ENCODE measurements at regions not wholly inside any gene's neighbourhood (a gene's known extent, or its start where the extent isn't known, plus 50 kb on each side); places are given as distances from the start of the nearest gene placed in this dataset.

DNA sequence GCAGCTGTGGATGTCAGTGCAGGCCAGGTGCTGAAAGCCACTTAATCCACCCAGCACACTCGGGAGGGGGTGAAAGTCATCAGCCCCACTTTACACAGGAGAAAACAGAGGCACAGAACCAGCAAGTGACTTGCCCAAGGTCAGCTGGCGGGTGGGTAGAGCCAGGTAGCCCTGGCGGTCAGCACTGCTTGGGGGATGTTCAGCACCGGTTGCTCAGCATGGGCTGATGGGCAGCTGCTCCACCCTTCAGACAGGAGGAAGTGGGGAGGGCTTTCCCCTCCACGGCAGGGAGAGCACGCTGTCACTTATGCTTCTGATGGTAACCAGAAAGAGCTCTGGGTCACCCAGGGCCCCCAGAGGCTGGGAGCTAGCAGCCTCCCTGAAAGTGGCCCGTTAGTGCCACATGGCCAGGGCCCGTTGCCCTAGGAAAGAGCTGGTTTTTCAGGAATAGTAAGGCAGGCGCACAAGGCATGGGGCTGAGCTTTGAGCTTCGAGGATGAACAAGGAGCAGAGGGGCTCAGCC, 417.9 kb downstream of the CTTN start:
- no peak overlapping the region for H3K4me3 Mint-ChIP-seq (ENCODE audit: unreplicated experiment)
- DNase-seq (ENCODE audit: low spot score): no peak
- no peaks in the 10 kb centered on the region for H3K36me3 Mint-ChIP-seq (ENCODE audit: low read depth)
- TF ChIP-seq, protein P1, sequence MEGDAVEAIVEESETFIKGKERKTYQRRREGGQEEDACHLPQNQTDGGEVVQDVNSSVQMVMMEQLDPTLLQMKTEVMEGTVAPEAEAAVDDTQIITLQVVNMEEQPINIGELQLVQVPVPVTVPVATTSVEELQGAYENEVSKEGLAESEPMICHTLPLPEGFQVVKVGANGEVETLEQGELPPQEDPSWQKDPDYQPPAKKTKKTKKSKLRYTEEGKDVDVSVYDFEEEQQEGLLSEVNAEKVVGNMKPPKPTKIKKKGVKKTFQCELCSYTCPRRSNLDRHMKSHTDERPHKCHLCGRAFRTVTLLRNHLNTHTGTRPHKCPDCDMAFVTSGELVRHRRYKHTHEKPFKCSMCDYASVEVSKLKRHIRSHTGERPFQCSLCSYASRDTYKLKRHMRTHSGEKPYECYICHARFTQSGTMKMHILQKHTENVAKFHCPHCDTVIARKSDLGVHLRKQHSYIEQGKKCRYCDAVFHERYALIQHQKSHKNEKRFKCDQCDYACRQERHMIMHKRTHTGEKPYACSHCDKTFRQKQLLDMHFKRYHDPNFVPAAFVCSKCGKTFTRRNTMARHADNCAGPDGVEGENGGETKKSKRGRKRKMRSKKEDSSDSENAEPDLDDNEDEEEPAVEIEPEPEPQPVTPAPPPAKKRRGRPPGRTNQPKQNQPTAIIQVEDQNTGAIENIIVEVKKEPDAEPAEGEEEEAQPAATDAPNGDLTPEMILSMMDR (IDR thresholded peaks at IDR 0.05): no peak
- H3K9me3 Mint-ChIP-seq (ENCODE audit: low read depth): no peaks in the 10 kb centered on the region
- H3K27me3 Mint-ChIP-seq (ENCODE audit: low read depth): peaks cover 39% of the 10 kb centered on the region
- H3K4me1 Mint-ChIP-seq (ENCODE audit: low read depth): no peaks in the 10 kb centered on the region
- H3K27ac Mint-ChIP-seq (ENCODE audit: unreplicated experiment): no peak overlapping the region

DNA sequence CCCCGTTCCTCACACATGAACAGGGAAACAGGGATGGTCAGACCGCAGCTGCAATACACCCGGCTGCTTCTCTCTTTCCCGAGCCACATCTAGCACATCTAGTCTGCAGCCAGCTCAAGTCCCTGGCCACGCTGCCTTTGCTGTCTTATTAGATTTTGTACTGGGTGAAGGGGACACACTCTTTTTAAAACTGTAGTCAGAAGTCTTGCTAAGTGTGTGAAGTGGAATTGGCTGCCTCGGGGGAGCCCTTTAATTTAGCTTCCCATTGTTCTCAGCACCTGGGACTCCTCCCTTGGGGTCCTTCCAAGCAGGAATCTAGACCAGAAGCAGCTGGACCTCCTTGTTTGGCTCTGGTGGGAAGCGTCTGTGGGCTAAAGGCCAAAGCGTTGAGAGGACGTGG, 420.0 kb downstream of the CTTN start:
- Mint-ChIP-seq H3K9me3 (ENCODE audit: low read depth) (no peaks in the 10 kb centered on the region), H3K4me1 (ENCODE audit: low read depth) (no peaks in the 10 kb centered on the region), H3K4me3 (ENCODE audit: unreplicated experiment) (no peak overlapping the region), H3K27ac (ENCODE audit: unreplicated experiment) (no peak overlapping the region), H3K36me3 (ENCODE audit: low read depth) (no peaks in the 10 kb centered on the region), H3K27me3 (ENCODE audit: low read depth) (peaks cover 38% of the 10 kb centered on the region)
- TF ChIP-seq, protein P1 (IDR thresholded peaks at IDR 0.05): no peak
- no peak for DNase-seq (ENCODE audit: low spot score)

- Mint-ChIP-seq H3K27ac (ENCODE audit: unreplicated experiment) (no peak overlapping the region), H3K36me3 (ENCODE audit: low read depth) (no peaks in the 10 kb centered on the region), H3K4me3 (ENCODE audit: unreplicated experiment) (no peak overlapping the region), H3K27me3 (ENCODE audit: low read depth) (peaks cover 45% of the 10 kb centered on the region), H3K4me1 (ENCODE audit: low read depth) (no peaks in the 10 kb centered on the region), H3K9me3 (ENCODE audit: low read depth) (no peaks in the 10 kb centered on the region)
- no peak for DNase-seq (ENCODE audit: low spot score)
- TF ChIP-seq, protein P1 (IDR thresholded peaks at IDR 0.05): no peak
Measured at GRCh38 chr11:70819022-70819421, 420.7 kb downstream of the CTTN start.

DNA sequence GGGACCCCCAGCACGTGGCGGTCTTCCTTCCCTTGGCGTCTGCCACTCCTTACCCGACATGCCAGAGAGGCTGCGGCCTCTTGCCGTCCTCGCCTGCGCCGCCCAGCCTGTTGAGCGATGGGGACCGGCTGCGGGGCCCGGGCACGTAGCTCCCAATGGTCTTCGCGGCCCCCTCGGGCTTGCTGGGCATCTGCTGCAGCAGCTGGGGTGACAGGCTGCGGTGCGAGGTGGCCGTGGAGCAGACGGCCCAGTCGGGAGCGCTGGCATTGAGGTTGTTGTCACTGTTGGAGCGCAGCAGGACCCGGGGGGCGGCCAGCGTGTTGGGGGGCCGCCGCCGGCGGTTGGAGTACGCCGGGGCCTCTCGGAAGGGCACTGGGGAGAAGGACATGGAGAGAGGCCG, 422.0 kb downstream of the CTTN start:
- Mint-ChIP-seq H3K27ac (ENCODE audit: unreplicated experiment) (no peak overlapping the region), H3K4me3 (ENCODE audit: unreplicated experiment) (no peak overlapping the region), H3K27me3 (ENCODE audit: low read depth) (peaks cover 58% of the 10 kb centered on the region), H3K36me3 (ENCODE audit: low read depth) (no peaks in the 10 kb centered on the region), H3K9me3 (ENCODE audit: low read depth) (no peaks in the 10 kb centered on the region), H3K4me1 (ENCODE audit: low read depth) (no peaks in the 10 kb centered on the region)
- no peak for DNase-seq (ENCODE audit: low spot score)
- TF ChIP-seq, protein P1 (IDR thresholded peaks at IDR 0.05): no peak

DNA sequence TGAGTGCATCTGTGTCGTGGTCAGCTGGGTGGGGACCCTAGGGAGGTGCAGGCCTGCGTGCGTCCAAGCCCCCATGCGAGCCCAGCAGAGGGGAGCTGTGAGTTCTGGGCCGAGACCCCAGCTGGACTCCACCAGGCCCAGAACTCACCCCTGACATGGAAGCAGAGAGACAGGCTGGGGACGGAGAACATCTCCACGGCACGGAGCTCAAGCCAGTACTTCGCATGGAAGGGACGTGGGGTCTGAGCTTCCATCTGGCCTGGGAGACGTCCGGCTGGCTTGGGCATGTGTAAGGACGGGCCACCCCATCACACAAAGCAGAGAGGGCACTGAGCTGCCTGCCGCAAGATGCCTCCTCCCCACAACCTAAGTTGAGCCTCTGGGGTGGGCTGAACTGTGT, 422.4 kb downstream of the CTTN start:
- Mint-ChIP-seq H3K9me3 (ENCODE audit: low read depth) (no peaks in the 10 kb centered on the region), H3K4me1 (ENCODE audit: low read depth) (no peaks in the 10 kb centered on the region), H3K36me3 (ENCODE audit: low read depth) (no peaks in the 10 kb centered on the region), H3K4me3 (ENCODE audit: unreplicated experiment) (no peak overlapping the region), H3K27me3 (ENCODE audit: low read depth) (peaks cover 62% of the 10 kb centered on the region), H3K27ac (ENCODE audit: unreplicated experiment) (no peak overlapping the region)
- TF ChIP-seq, protein P1 (IDR thresholded peaks at IDR 0.05): no peak
- no peak for DNase-seq (ENCODE audit: low spot score)

Measured in chondrocyte (in vitro differentiated cells).